ENCODE measurements at regions not wholly inside any gene's neighbourhood (a gene's known extent, or its start where the extent isn't known, plus 50 kb on each side); places are given as distances from the start of the nearest gene placed in this dataset.
"Not testable (repeated sequence)": the region's sequence is repeated elsewhere in the genome, so short reads cannot be mapped to it uniquely, and the experiment has no call there.

- DNase-seq (ENCODE audit: low read depth, low spot score) = no peak
- Histone ChIP-seq H3K36me3 (ENCODE audit: insufficient read depth, insufficient read length, low read length) (no peaks in the 10 kb centered on the region), H3K9me3 (ENCODE audit: insufficient read depth, low read length) (no peaks in the 10 kb centered on the region), H3K4me3 (ENCODE audit: insufficient read length, low read depth) (no peak overlapping the region), H3K27me3 (ENCODE audit: insufficient read depth, insufficient read length) (no peaks in the 10 kb centered on the region), H3K4me1 (ENCODE audit: insufficient read depth, insufficient read length) (no peaks in the 10 kb centered on the region), H3K9ac (ENCODE audit: insufficient read length, low read depth) (no peak overlapping the region)
- TF ChIP-seq SUZ12 (IDR thresholded peaks at IDR 0.05; ENCODE audit: extremely low read depth, insufficient read depth, insufficient read length) (no peak), YY1 (IDR thresholded peaks at IDR 0.05; ENCODE audit: insufficient read depth, insufficient read length) (no peak), ZNF274 (IDR thresholded peaks at IDR 0.05; ENCODE audit: low read depth, low read length) (no peak)
These were observed 838.0 kb upstream of the DEFB115 start for GRCh38 chr20:30419466-30419865.

DNA sequence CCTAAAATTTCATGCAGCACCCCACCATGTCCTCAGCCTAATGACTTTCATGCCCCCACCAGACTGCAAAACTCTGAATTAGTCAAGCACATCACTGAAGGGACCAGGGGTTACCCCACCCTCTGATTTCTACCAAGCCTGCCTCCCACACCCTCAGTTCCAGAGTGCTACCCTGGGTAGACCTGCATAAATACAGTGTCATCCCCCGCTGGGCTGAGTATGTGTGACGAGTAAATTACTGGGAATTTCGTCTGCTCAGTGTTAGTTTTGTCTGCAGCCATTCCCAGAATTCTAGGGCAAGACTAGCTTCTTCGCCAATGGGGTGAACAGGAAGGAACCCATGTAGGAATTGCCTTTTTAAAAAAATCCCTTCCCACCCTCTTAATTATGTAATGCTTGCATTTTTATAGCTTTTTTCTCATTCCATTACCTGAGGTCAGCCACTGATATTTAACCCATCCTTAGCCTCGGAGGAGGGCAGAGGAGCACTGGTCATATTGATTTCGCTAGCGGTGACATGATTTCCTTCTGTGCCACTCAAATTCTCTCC lies 837.5 kb upstream of the DEFB115 start:
- not testable (repeated sequence) for H3K4me1 ChIP-seq (ENCODE audit: insufficient read depth, insufficient read length); H3K36me3 ChIP-seq (ENCODE audit: insufficient read depth, insufficient read length, low read length); H3K27me3 ChIP-seq (ENCODE audit: insufficient read depth, insufficient read length); H3K9me3 ChIP-seq (ENCODE audit: insufficient read depth, low read length); DNase-seq (ENCODE audit: low read depth, low spot score); H3K9ac ChIP-seq (ENCODE audit: insufficient read length, low read depth); H3K4me3 ChIP-seq (ENCODE audit: insufficient read length, low read depth)

All from NT2/D1 (cell line).